IMR-90 (cell line): ENCODE measurements at regions not wholly inside any gene's neighbourhood (a gene's known extent, or its start where the extent isn't known, plus 50 kb on each side); places are given as distances from the start of the nearest gene placed in this dataset.

Source experiments
- ATAC-seq: fragments of 200-7000 bp; cut with Tn5 transposase; 2 replicates; pipeline ENCODE4 v1.9.1; 2020; ENCODE audit warnings: low read depth, mild to moderate bottlenecking, moderate library complexity
- BruUV-seq: library from RNA; stranded (reverse); fragments of 400-500 nt; replicated peaks from 2 replicates; lab custom pipeline; 2021; lab: Mats Ljungman, UMichigan
- CTCF ChIA-PET: fragments of 300-600 bp; formaldehyde crosslinking; extraction: SDS; loops from one replicate; lab custom pipeline; 2021; ENCODE audit warnings: antibody characterized with exemption; lab: Yijun Ruan, JAX
- POLR2A ChIA-PET: fragments of 300-600 bp; sonication (Branson Sonifier 250); formaldehyde crosslinking; loops from one replicate; lab custom pipeline; 2022; ENCODE audit warnings: antibody characterized with exemption; ENCODE audit not compliant: unreplicated experiment; lab: Charles Lee
- DNase-seq: peaks from one replicate; pipeline ENCODE4 v3.0.0; 2013
- H2AFZ ChIP-seq: replicated peaks from 2 replicates; pipeline ENCODE3; 2013; ENCODE audit warnings: low read length, mild to moderate bottlenecking; ENCODE audit not compliant: poor library complexity
- H2AK5ac ChIP-seq: 2 replicates; pipeline ENCODE4 v1.6.1; 2013; ENCODE audit warnings: low read depth, low read length, inconsistent platforms
- H2AK9ac ChIP-seq: replicated peaks from 2 replicates; pipeline ENCODE3; 2013; ENCODE audit warnings: mild to moderate bottlenecking, low read depth, low read length, moderate library complexity; ENCODE audit not compliant: poor library complexity
- H2BK120ac ChIP-seq: 2 replicates; pipeline ENCODE4 v1.6.1; 2013; ENCODE audit warnings: low read depth, low read length, inconsistent platforms
- H2BK15ac ChIP-seq: 3 replicates; pipeline ENCODE4 v1.6.1; 2013; ENCODE audit warnings: low read depth, low read length, inconsistent platforms
- H2BK20ac ChIP-seq: 2 replicates; pipeline ENCODE4 v1.6.1; 2013; ENCODE audit warnings: low read depth, mild to moderate bottlenecking, inconsistent platforms, low read length, moderate library complexity
- H2BK5ac ChIP-seq: 2 replicates; pipeline ENCODE4 v1.6.1; 2013; ENCODE audit warnings: mild to moderate bottlenecking, low read depth, low read length, inconsistent platforms; ENCODE audit not compliant: poor library complexity, severe bottlenecking
- H3K14ac ChIP-seq: replicated peaks from 2 replicates; pipeline ENCODE4 v1.6.1; 2013; ENCODE audit warnings: low read depth, low read length, inconsistent platforms
- H3K18ac ChIP-seq: 2 replicates; pipeline ENCODE4 v1.6.1; 2013; ENCODE audit warnings: low read depth, low read length, control low read depth
- H3K23ac ChIP-seq: 2 replicates; pipeline ENCODE4 v1.6.1; 2013; ENCODE audit warnings: low read depth, low read length, inconsistent platforms
- H3K27ac ChIP-seq: 2 replicates; pipeline ENCODE4 v1.5.1; 2013; ENCODE audit warnings: mild to moderate bottlenecking, control low read depth, low read length; ENCODE audit not compliant: insufficient read depth
- H3K27me3 ChIP-seq: 2 replicates; pipeline ENCODE4 v1.6.1; 2013; ENCODE audit warnings: low read length; ENCODE audit not compliant: control insufficient read depth, insufficient read depth
- H3K36me3 ChIP-seq: 2 replicates; pipeline ENCODE4 v1.6.1; 2013; ENCODE audit warnings: low read length, mixed read lengths; ENCODE audit not compliant: control insufficient read depth, insufficient read depth
- H3K4ac ChIP-seq: 2 replicates; pipeline ENCODE4 v1.6.1; 2013; ENCODE audit warnings: low read depth, low read length, inconsistent platforms
- H3K4me1 ChIP-seq: 2 replicates; pipeline ENCODE4 v1.6.1; 2013; ENCODE audit warnings: low read length, mixed read lengths; ENCODE audit not compliant: control insufficient read depth, insufficient read depth
- H3K4me2 ChIP-seq: 2 replicates; pipeline ENCODE4 v1.6.1; 2013; ENCODE audit warnings: low read depth, mild to moderate bottlenecking, control low read depth, low read length, moderate library complexity
- H3K4me3 ChIP-seq: 2 replicates; pipeline ENCODE4 v1.5.1; 2013; ENCODE audit warnings: low read depth, mild to moderate bottlenecking, control low read depth, low read length, moderate library complexity; ENCODE audit not compliant: insufficient read depth
- H3K56ac ChIP-seq: 2 replicates; pipeline ENCODE4 v1.6.1; 2013; ENCODE audit warnings: low read length, inconsistent platforms; ENCODE audit not compliant: insufficient read depth; ENCODE audit errors: extremely low read depth
- H3K79me1 ChIP-seq, 2 experiments: 2 replicates each; pipeline ENCODE4 v1.6.1; 2013; ENCODE audit warnings: low read length in 2 of 2, inconsistent platforms in 1 of 2, low read depth in 1 of 2
- H3K9ac ChIP-seq: 2 replicates; pipeline ENCODE4 v1.6.1; 2013; ENCODE audit warnings: low read depth, low read length, control low read depth
- H3K9me1 ChIP-seq: 2 replicates; pipeline ENCODE4 v1.6.1; 2013; ENCODE audit warnings: low read length, inconsistent platforms; ENCODE audit not compliant: insufficient read depth
- H3K9me3 ChIP-seq: 2 replicates; pipeline ENCODE4 v1.6.1; 2013; ENCODE audit warnings: low read length; ENCODE audit not compliant: control insufficient read depth, insufficient read depth
- H4K20me1 ChIP-seq: 2 replicates; pipeline ENCODE4 v1.6.1; 2013; ENCODE audit warnings: low read length, inconsistent platforms; ENCODE audit not compliant: insufficient read depth
- H4K5ac ChIP-seq: 2 replicates; pipeline ENCODE4 v1.6.1; 2013; ENCODE audit warnings: mild to moderate bottlenecking, low read depth, low read length, control low read depth
- H4K8ac ChIP-seq, 2 experiments: 2 replicates each; pipeline ENCODE4 v1.6.1; 2013; ENCODE audit warnings: low read depth in 2 of 2, low read length in 2 of 2, control low read depth in 1 of 2, inconsistent platforms in 1 of 2
- H4K91ac ChIP-seq: 2 replicates; pipeline ENCODE4 v1.6.1; 2013; ENCODE audit warnings: low read depth, low read length, inconsistent platforms; ENCODE audit not compliant: insufficient read depth
- BHLHE40 ChIP-seq: fragments of 150-350 bp; IDR thresholded peaks from 2 replicates; pipeline ENCODE4 v1.6.1; 2016; ENCODE audit warnings: mild to moderate bottlenecking, low read depth, low read length
- CEBPB ChIP-seq: IDR thresholded peaks from 2 replicates; pipeline ENCODE4 v1.6.1; 2012; ENCODE audit warnings: low read depth, low read length, improper control_type of control experiment
- CHD1 ChIP-seq: IDR thresholded peaks from 2 replicates; pipeline ENCODE4 v1.6.1; 2012; ENCODE audit warnings: low read depth, low read length, improper control_type of control experiment
- FOS ChIP-seq: fragments of 150-350 bp; IDR thresholded peaks from 2 replicates; pipeline ENCODE4 v1.6.1; 2016; ENCODE audit warnings: low read depth, low read length
- MAFK ChIP-seq: IDR thresholded peaks from 2 replicates; pipeline ENCODE4 v1.6.1; 2012; ENCODE audit warnings: low read depth, low read length, improper control_type of control experiment
- MAZ ChIP-seq: IDR thresholded peaks from 2 replicates; pipeline ENCODE4 v1.6.1; 2012; ENCODE audit warnings: low read depth, mild to moderate bottlenecking, low read length, improper control_type of control experiment, moderate library complexity, borderline replicate concordance
- MXI1 ChIP-seq: IDR thresholded peaks from 2 replicates; pipeline ENCODE4 v1.6.1; 2012; ENCODE audit warnings: low read depth, mild to moderate bottlenecking, low read length, moderate library complexity, borderline replicate concordance
- NFE2L2 ChIP-seq: fragments of 150-350 bp; IDR thresholded peaks from 2 replicates; pipeline ENCODE4 v1.6.1; 2016; ENCODE audit warnings: low read depth, mild to moderate bottlenecking, low read length
- POLR2A ChIP-seq: IDR thresholded peaks from 2 replicates; pipeline ENCODE4 v1.6.1; 2012; ENCODE audit warnings: mild to moderate bottlenecking, low read depth, low read length
- RAD21 ChIP-seq: IDR thresholded peaks from 2 replicates; pipeline ENCODE4 v1.6.1; 2012; ENCODE audit warnings: low read length, improper control_type of control experiment
- RFX5 ChIP-seq: IDR thresholded peaks from 2 replicates; pipeline ENCODE4 v1.8.0; 2012; ENCODE audit warnings: low read depth, mild to moderate bottlenecking, low read length, moderate library complexity
- SMC3 ChIP-seq: fragments of 150-350 bp; IDR thresholded peaks from 2 replicates; pipeline ENCODE4 v1.6.1; 2016; ENCODE audit warnings: low read depth, mild to moderate bottlenecking, antibody characterized with exemption, low read length, moderate library complexity
- WGBS, 2 experiments: methylation state at CpG; one replicate each; pipeline versions ENCODE4 v1.1.5 to v1.1.7; 2013; ENCODE audit warnings: missing lambda C conversion rate in 2 of 2; ENCODE audit not compliant: insufficient read length in 1 of 2; ENCODE audit errors: extremely low coverage in 2 of 2; 5-methylcytosine and 5-hydroxymethylcytosine counted together
- dilution Hi-C: fragments of 300-500 bp; cut with HindIII; formaldehyde crosslinking; loops from one replicate; pipeline ENCODE4 v1.14.3; 2018; ENCODE audit warnings: low sequenced_read_pairs; ENCODE audit not compliant: unreplicated experiment
- in situ Hi-C: fragments of 300-500 bp; cut with MboI; formaldehyde crosslinking; loops from 3 replicates; pipeline ENCODE4 v1.14.3; 2019; ENCODE audit warnings: low sequenced_read_pairs, inconsistent platforms, mixed read lengths
- intact Hi-C: fragments of 100-400 bp; cut with micrococcal nuclease; formaldehyde crosslinking; loops from 2 replicates; pipeline ENCODE4 v1.10.0; 2022
- TF ChIP-seq, protein P1 (sequence below): fragments of 150-350 bp; IDR thresholded peaks from 2 replicates; pipeline ENCODE4 v1.6.1; 2016; ENCODE audit warnings: low read depth, mild to moderate bottlenecking, low read length, moderate library complexity, borderline replicate concordance

- H3K36me3 ChIP-seq: no peaks in the 10 kb centered on the region
- H2BK15ac ChIP-seq: no peak overlapping the region
- ChIA-PET POLR2A (interaction anchor here (0.9 kb wide), 1 partner anchor 14 kb away, joined by 3 read pairs; no protein-coding TSS in a partner anchor), CTCF (no interaction called here)
- in situ Hi-C loops: no loop called here
- H4K20me1 ChIP-seq: no peaks in the 10 kb centered on the region
- H3K4me3 ChIP-seq: no peak overlapping the region
- H2AK9ac ChIP-seq: no peak overlapping the region
- DNase-seq (no peak), ATAC-seq (no peak; the same call in 1 of the 2 replicates)
- H3K23ac ChIP-seq: no peak overlapping the region
- no peak overlapping the region for H2BK5ac ChIP-seq
- no peak overlapping the region for H3K56ac ChIP-seq
- H4K5ac ChIP-seq: no peak overlapping the region
- H3K14ac ChIP-seq: no peak overlapping the region
- no peak overlapping the region for H3K18ac ChIP-seq
- H3K27ac ChIP-seq: no peak overlapping the region
- no peaks in the 10 kb centered on the region for H3K79me1 ChIP-seq
- no peak overlapping the region for H2BK20ac ChIP-seq
- H4K8ac ChIP-seq: no peak overlapping the region
- no peak for TF ChIP-seq MXI1
- TF ChIP-seq POLR2A: no peak
- TF ChIP-seq MAZ: no peak
- TF ChIP-seq RAD21: no peak
- TF ChIP-seq, protein P1, sequence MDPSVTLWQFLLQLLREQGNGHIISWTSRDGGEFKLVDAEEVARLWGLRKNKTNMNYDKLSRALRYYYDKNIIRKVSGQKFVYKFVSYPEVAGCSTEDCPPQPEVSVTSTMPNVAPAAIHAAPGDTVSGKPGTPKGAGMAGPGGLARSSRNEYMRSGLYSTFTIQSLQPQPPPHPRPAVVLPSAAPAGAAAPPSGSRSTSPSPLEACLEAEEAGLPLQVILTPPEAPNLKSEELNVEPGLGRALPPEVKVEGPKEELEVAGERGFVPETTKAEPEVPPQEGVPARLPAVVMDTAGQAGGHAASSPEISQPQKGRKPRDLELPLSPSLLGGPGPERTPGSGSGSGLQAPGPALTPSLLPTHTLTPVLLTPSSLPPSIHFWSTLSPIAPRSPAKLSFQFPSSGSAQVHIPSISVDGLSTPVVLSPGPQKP: no peak
- no peak for TF ChIP-seq CEBPB
- no peak for TF ChIP-seq CHD1
- TF ChIP-seq FOS: no peak
- no peak for TF ChIP-seq SMC3
- TF ChIP-seq MAFK: no peak
- TF ChIP-seq BHLHE40: no peak
- no peak for TF ChIP-seq NFE2L2
- no peak for TF ChIP-seq RFX5
- H2BK120ac ChIP-seq: no peak overlapping the region
- H4K91ac ChIP-seq: no peak overlapping the region
- H3K9me3 ChIP-seq: no peaks in the 10 kb centered on the region
- no peaks in the 10 kb centered on the region for H3K4me1 ChIP-seq
- H2AFZ ChIP-seq: no peak overlapping the region
- H2AK5ac ChIP-seq: no peak overlapping the region
- H3K27me3 ChIP-seq: no peaks in the 10 kb centered on the region; the same call in 1 of the 2 replicates
- no peak overlapping the region for H3K9ac ChIP-seq
- no peak overlapping the region for H3K4ac ChIP-seq
- no CpG with 5 or more reads among the region's 2 CpGs for WGBS, 2 experiments
- BruUV-seq: no TSS peak
- dilution Hi-C loops: no loop called here
- H3K9me1 ChIP-seq: no peaks in the 10 kb centered on the region; the same call in 1 of the 2 replicates
- no peak overlapping the region for H3K4me2 ChIP-seq
- intact Hi-C loops: no loop called here
These were observed 205.7 kb downstream of the EPM2A start for GRCh38 chr6:145529582-145529981.
